ENCODE measurements at regions not wholly inside any gene's neighbourhood (a gene's known extent, or its start where the extent isn't known, plus 50 kb on each side); places are given as distances from the start of the nearest gene placed in this dataset.

DNA sequence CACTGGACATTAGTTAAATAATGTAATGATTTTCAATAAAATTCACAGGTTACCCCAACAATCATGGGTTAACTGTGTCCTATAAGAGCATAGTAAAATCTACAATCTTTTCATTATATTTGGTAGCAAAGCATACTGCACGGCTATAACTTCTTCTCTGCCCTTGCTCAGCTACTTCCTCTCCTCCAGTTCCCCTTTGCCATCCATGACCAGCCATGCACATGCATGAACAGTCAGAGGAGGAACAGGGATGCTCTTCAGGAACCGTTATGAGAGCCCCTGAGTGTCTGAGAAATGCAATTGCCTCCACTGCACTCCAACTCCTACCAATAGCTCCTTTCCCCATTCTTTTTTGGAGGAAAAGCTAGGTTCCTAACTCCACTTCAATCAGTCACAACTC is 646.7 kb downstream of the LTN1 start:
- TF ChIP-seq, protein P1, sequence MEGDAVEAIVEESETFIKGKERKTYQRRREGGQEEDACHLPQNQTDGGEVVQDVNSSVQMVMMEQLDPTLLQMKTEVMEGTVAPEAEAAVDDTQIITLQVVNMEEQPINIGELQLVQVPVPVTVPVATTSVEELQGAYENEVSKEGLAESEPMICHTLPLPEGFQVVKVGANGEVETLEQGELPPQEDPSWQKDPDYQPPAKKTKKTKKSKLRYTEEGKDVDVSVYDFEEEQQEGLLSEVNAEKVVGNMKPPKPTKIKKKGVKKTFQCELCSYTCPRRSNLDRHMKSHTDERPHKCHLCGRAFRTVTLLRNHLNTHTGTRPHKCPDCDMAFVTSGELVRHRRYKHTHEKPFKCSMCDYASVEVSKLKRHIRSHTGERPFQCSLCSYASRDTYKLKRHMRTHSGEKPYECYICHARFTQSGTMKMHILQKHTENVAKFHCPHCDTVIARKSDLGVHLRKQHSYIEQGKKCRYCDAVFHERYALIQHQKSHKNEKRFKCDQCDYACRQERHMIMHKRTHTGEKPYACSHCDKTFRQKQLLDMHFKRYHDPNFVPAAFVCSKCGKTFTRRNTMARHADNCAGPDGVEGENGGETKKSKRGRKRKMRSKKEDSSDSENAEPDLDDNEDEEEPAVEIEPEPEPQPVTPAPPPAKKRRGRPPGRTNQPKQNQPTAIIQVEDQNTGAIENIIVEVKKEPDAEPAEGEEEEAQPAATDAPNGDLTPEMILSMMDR (IDR thresholded peaks at IDR 0.05; ENCODE audit: low read length, missing control alignments) = no peak
- no peak overlapping the region for H3K4me3 ChIP-seq (replicated peaks; ENCODE audit: low read depth, low read length)
- DNase-seq (ENCODE audit: low read depth) = no peak

DNA sequence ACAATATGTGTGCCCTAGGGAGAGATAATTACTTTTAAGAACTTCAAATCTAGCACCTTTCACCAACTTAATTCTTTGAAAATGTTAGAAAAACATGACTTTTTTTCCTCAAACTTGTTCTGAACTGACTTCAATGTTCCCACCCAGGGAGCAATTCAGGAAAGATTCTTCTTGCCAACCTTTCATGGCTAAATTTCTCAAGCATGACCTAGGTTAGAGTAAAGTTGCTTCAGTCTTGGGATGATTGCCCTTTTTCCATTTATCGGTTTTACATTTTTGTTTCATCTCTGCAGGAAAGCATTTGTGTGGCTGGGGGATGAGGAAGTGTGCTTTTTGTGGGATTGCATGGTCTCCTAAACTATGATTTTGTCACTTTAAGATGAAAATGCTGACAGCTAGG is 647.7 kb downstream of the LTN1 start:
- H3K4me3 ChIP-seq (replicated peaks; ENCODE audit: low read depth, low read length) = no peak overlapping the region
- DNase-seq (ENCODE audit: low read depth) = no peak
- TF ChIP-seq, protein P1 (IDR thresholded peaks at IDR 0.05; ENCODE audit: low read length, missing control alignments) = no peak

DNA sequence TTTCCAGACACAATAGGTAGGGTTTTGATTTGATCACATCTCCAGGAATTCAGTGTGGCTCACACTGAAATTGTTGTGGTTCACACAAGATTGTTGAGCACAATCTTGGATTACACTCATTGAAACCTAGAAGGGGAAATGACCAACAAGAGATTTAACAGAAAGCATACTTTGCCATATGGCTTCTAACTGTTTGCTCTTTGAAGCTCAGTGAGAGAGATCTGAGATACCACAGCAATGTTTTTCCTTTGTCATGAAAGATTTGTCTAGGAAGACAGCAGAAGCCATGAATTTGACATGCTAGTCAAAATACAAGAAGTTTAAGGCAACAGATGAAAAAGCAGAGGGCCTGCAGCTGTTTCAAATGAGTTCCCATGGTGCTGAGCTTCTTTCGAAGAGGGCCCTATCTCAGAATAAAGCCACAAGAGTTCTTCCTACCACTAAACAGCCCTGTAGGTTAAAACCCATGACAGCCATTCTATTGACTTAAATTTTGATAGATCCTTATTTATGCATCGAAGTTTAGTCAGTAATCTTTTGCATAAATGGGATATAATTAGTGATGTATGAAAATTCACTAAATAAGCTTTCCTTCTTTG is 650.4 kb downstream of the LTN1 start:
- TF ChIP-seq, protein P1 (IDR thresholded peaks at IDR 0.05; ENCODE audit: low read length, missing control alignments) = no peak
- peak; percentile 5 for DNase-seq (ENCODE audit: low read depth)
- no peak overlapping the region for H3K4me3 ChIP-seq (replicated peaks; ENCODE audit: low read depth, low read length)

DNA sequence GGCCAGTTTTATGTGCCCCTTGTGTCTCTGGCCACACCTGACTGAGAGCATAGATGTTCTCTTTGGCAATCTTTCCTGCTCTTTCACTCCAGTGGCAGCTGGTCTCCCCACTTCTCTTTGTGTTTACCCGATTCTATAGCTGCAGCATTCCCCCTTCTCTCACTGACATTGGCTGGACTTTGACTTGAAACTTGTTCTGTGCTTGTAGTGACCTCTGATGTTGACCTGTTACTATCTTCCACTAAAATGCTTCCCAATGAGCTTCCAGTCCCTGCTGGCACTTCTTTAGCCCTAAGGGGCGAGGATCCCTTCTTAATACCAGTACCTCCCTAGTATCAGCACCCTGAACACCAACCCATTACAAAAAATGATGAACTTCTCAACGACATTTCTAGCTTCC is 653.3 kb downstream of the LTN1 start:
- TF ChIP-seq, protein P1 (IDR thresholded peaks at IDR 0.05; ENCODE audit: low read length, missing control alignments) = no peak
- H3K4me3 ChIP-seq (replicated peaks; ENCODE audit: low read depth, low read length) = no peak overlapping the region
- no peak for DNase-seq (ENCODE audit: low read depth)

DNA sequence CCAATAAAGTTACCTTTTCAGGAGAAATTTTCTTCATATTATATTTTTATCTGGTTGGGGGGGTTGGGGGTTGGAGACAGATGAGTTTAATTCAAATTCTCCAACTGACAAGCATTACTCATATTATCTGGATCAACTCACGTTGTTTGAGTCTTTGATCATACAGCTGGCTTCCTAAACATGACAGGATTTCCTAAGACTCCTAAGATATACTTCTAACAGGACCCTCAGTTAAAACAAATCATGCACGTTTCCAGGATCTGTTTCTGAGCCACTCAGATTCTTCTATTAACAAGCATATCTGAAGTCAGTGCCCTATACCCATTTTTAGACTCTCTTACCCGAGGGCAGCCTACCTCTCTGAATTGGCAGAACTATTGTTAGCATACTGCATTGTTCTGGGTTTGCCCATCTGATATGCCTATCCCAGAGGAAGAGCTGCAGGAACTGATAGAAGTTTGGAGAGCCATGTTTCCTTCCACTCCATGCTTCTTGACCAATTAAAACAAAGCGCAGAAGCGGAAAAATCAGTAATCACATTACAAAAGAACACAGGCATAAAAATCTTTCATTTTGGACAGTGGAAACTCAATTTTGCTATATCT is 653.9 kb downstream of the LTN1 start:
- peak; percentile 7 for DNase-seq (ENCODE audit: low read depth)
- no peak overlapping the region for H3K4me3 ChIP-seq (replicated peaks; ENCODE audit: low read depth, low read length)
- TF ChIP-seq, protein P1 (IDR thresholded peaks at IDR 0.05; ENCODE audit: low read length, missing control alignments) = no peak

DNA sequence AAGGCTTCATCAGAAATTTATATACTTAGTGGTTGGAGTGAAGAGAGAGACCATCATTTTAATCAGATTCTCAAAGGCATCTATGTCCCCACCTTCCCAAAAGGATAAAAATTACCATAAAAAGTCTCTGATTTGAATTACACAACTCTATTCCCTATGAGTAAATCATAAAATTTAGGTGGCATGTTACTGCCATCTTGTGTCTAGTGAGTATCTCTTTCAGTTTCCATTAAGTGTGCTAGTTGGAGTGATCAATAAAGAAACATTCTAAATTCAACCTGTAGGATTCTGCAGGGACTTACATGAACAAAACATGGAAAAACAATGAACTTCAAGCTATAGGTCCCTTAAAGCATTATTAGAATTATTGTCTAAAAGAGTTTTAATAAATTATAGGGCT is 655.4 kb downstream of the LTN1 start:
- TF ChIP-seq, protein P1 (IDR thresholded peaks at IDR 0.05; ENCODE audit: low read length, missing control alignments) = peak; percentile 50
- peak; percentile 83 for DNase-seq (ENCODE audit: low read depth)
- H3K4me3 ChIP-seq (replicated peaks; ENCODE audit: low read depth, low read length) = no peak overlapping the region

DNA sequence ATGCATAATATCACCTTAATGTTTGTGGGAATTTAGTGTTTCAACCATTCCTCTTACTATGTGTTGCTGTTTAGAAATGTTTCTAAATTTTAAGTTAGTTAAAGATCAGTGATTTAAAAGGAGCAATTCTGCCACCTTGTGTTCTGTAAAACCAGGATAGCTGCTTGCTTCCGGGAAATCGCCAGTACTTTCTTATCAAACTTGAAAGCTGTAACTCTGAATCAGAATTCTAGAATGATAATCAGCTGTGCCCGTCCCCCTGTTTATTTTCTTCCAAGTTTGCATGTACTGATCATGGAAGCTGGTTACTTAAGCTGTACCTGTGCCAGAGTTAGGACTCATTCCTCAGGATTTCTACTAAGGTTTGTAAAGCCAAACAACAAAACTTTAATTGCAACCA is 656.4 kb downstream of the LTN1 start:
- TF ChIP-seq, protein P1 (IDR thresholded peaks at IDR 0.05; ENCODE audit: low read length, missing control alignments) = peak; percentile 64
- DNase-seq (ENCODE audit: low read depth) = peak; percentile 92
- H3K4me3 ChIP-seq (replicated peaks; ENCODE audit: low read depth, low read length) = no peak overlapping the region
